ENCODE measurements at regions not wholly inside any gene's neighbourhood (a gene's known extent, or its start where the extent isn't known, plus 50 kb on each side); places are given as distances from the start of the nearest gene placed in this dataset.

- TF ChIP-seq, protein P1, sequence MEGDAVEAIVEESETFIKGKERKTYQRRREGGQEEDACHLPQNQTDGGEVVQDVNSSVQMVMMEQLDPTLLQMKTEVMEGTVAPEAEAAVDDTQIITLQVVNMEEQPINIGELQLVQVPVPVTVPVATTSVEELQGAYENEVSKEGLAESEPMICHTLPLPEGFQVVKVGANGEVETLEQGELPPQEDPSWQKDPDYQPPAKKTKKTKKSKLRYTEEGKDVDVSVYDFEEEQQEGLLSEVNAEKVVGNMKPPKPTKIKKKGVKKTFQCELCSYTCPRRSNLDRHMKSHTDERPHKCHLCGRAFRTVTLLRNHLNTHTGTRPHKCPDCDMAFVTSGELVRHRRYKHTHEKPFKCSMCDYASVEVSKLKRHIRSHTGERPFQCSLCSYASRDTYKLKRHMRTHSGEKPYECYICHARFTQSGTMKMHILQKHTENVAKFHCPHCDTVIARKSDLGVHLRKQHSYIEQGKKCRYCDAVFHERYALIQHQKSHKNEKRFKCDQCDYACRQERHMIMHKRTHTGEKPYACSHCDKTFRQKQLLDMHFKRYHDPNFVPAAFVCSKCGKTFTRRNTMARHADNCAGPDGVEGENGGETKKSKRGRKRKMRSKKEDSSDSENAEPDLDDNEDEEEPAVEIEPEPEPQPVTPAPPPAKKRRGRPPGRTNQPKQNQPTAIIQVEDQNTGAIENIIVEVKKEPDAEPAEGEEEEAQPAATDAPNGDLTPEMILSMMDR (IDR thresholded peaks at IDR 0.05), result no peak
- no peak for TF ChIP-seq EZH2 (IDR thresholded peaks at IDR 0.05; ENCODE audit: borderline replicate concordance, insufficient read depth, low read depth, low read length, poor library complexity, severe bottlenecking)
Observed at GRCh38 chr5:168153263-168153875, 138.1 kb upstream of the WWC1 start.
